Neural cell (in vitro differentiated cells): ENCODE measurements at regions not wholly inside any gene's neighbourhood (a gene's known extent, or its start where the extent isn't known, plus 50 kb on each side); places are given as distances from the start of the nearest gene placed in this dataset.

Source experiments
- H2AFZ ChIP-seq: fragments of 200-600, 300-800 bp; sonication (generic), shearing (Covaris generic); 2 replicates; pipeline ENCODE4 v1.6.0; 2014; ENCODE audit warnings: low read depth, mild to moderate bottlenecking, antibody characterized with exemption, low read length, moderate library complexity
- H3F3A ChIP-seq: fragments of 200-600 bp; shearing (Covaris generic); 2 replicates; pipeline ENCODE4 v1.6.1; 2016; ENCODE audit warnings: mild to moderate bottlenecking, moderate library complexity, mixed read lengths, antibody characterized with exemption, low read length; ENCODE audit not compliant: insufficient read depth, poor library complexity, severe bottlenecking
- H3K27ac ChIP-seq: fragments of 200-600, 300-800 bp; sonication (generic), shearing (Covaris generic); 2 replicates; pipeline ENCODE4 v1.5.1; 2014; ENCODE audit warnings: mild to moderate bottlenecking, low read length, moderate library complexity
- H3K27me3 ChIP-seq: fragments of 300-800, 200-600 bp; sonication (generic), shearing (Covaris generic); 2 replicates; pipeline ENCODE4 v1.6.0; 2014; ENCODE audit warnings: mild to moderate bottlenecking, low read depth, low read length, moderate library complexity; ENCODE audit not compliant: insufficient read depth
- H3K36me3 ChIP-seq: fragments of 300-800, 200-600 bp; sonication (generic), shearing (Covaris generic); 2 replicates; pipeline ENCODE4 v1.5.1; 2014; ENCODE audit warnings: mild to moderate bottlenecking, antibody characterized with exemption, low read length, moderate library complexity; ENCODE audit not compliant: insufficient read depth
- H3K4me2 ChIP-seq: fragments of 300-800, 200-600 bp; sonication (generic), shearing (Covaris generic); 2 replicates; pipeline ENCODE4 v1.6.0; 2014; ENCODE audit warnings: mild to moderate bottlenecking, low read length
- H3K4me3 ChIP-seq: fragments of 300-800, 200-600 bp; sonication (generic), shearing (Covaris generic); 2 replicates; pipeline ENCODE4 v1.5.1; 2014; ENCODE audit warnings: mild to moderate bottlenecking, low read length, moderate library complexity
- H3K79me2 ChIP-seq: fragments of 200-600 bp; shearing (Covaris generic); replicated peaks from 2 replicates; pipeline ENCODE4 v1.6.0; 2014; ENCODE audit warnings: mild to moderate bottlenecking, low read length, moderate library complexity; ENCODE audit not compliant: insufficient read depth
- H3K9ac ChIP-seq: fragments of 300-800, 200-600 bp; sonication (generic), shearing (Covaris generic); 2 replicates; pipeline ENCODE4 v1.6.1; 2016; ENCODE audit warnings: mild to moderate bottlenecking, low read length, mixed read lengths
- H3K9me2 ChIP-seq: fragments of 200-600 bp; shearing (Covaris generic); 2 replicates; pipeline ENCODE4 v1.6.1; 2016; ENCODE audit warnings: mild to moderate bottlenecking, low read length, mixed read lengths; ENCODE audit not compliant: insufficient read depth
- H3K9me3 ChIP-seq: fragments of 200-600, 300-800 bp; sonication (generic), shearing (Covaris generic); 2 replicates; pipeline ENCODE4 v1.6.1; 2016; ENCODE audit warnings: mild to moderate bottlenecking, mixed run types, low read length, moderate library complexity, mixed read lengths
- H4K20me1 ChIP-seq: fragments of 200-600 bp; shearing (Covaris generic); 2 replicates; pipeline ENCODE4 v1.6.1; 2016; ENCODE audit warnings: mild to moderate bottlenecking, mixed run types; ENCODE audit not compliant: insufficient read depth
- EP300 ChIP-seq: fragments of 450-650 bp; conservative IDR thresholded peaks from 2 replicates; pipeline ENCODE4 v1.6.1; 2014; ENCODE audit warnings: antibody characterized with exemption, mild to moderate bottlenecking, moderate library complexity; ENCODE audit not compliant: poor library complexity, severe bottlenecking
- EZH2 ChIP-seq: fragments of 200-600, 300-800 bp; shearing (Covaris generic), sonication (generic); IDR thresholded peaks from 2 replicates; pipeline ENCODE4 v1.6.1; 2014; ENCODE audit warnings: antibody characterized with exemption, low read length, borderline replicate concordance, mild to moderate bottlenecking; ENCODE audit not compliant: insufficient read depth, poor library complexity, severe bottlenecking
- MXI1 ChIP-seq: fragments of 450-650 bp; conservative IDR thresholded peaks from 2 replicates; pipeline ENCODE4 v1.6.1; 2014; ENCODE audit warnings: antibody characterized with exemption, mild to moderate bottlenecking; ENCODE audit not compliant: poor library complexity, severe bottlenecking
- POLR2AphosphoS5 ChIP-seq: IDR thresholded peaks from 2 replicates; pipeline ENCODE4 v1.6.1; 2012
- RAD21 ChIP-seq: fragments of 450-650 bp; conservative IDR thresholded peaks from 2 replicates; pipeline ENCODE4 v1.6.1; 2014; ENCODE audit warnings: antibody characterized with exemption, mild to moderate bottlenecking, moderate library complexity
- REST ChIP-seq: IDR thresholded peaks from 2 replicates; pipeline ENCODE4 v1.6.1; 2012; ENCODE audit warnings: borderline replicate concordance
- SMC3 ChIP-seq: fragments of 450-650 bp; conservative IDR thresholded peaks from 2 replicates; pipeline ENCODE4 v1.6.1; 2014; ENCODE audit warnings: antibody characterized with exemption, mild to moderate bottlenecking, moderate library complexity; ENCODE audit not compliant: poor library complexity
- TAF1 ChIP-seq: IDR thresholded peaks from 2 replicates; pipeline ENCODE4 v1.6.1; 2012; ENCODE audit warnings: low read depth
- TF ChIP-seq, protein P1 (sequence below): fragments of 450-650 bp; IDR thresholded peaks from 2 replicates; pipeline ENCODE4 v1.5.1; 2014; ENCODE audit warnings: antibody characterized with exemption, mild to moderate bottlenecking, moderate library complexity; ENCODE audit not compliant: poor library complexity, severe bottlenecking

DNA sequence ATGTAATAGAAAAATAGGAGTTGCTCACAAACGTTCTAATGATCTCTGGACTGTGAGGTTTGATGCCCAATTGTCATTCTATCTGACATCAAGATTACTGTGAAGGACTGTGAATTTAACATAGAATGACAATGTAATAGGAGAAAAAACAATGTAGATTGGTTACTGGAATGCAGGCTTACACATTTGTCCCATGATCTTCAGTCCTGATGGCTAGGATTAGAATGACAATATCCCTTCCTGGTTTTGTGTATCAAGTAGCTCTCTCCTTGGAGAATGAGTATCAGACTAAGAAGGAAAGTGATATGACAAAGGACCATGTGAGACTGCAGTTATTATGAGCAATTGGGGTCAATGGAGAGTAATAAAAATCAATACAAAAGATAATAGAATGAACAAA lies 862.2 kb upstream of the C9orf72 start:
- Histone ChIP-seq H3K36me3 (no peaks in the 10 kb centered on the region), H3K4me2 (no peak overlapping the region), H3K9me2 (no peaks in the 10 kb centered on the region), H3K9me3 (no peaks in the 10 kb centered on the region), H4K20me1 (no peaks in the 10 kb centered on the region), H2AFZ (no peak overlapping the region), H3K79me2 (no peaks in the 10 kb centered on the region), H3K9ac (no peak overlapping the region), H3K27ac (peak overlapping the region; percentile 0), H3K4me3 (no peak overlapping the region), H3K27me3 (no peaks in the 10 kb centered on the region), H3F3A (no peaks in the 10 kb centered on the region)
- TF ChIP-seq TAF1 (no peak), EP300 (peak; percentile 50), REST (peak; percentile 33)

DNA sequence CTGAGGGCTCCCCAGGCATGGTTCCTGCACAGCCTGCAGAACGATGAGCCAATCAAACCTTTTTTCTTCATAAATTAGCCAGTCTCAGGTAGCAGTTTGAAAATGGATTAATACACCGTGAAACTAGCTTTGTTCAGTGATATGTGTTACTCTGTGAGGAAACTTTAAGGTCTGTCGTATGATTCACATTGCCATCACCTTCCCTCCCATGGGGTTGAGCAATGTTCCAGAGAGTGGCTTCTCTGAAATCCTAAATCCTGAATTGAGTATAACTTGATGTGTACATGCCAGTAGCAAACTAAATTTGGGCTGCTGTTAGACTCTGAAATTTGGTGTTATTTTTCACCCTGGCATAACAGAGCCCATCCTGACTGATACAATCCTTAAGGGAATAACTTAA lies 866.4 kb upstream of the C9orf72 start:
- Histone ChIP-seq H3K79me2 (no peaks in the 10 kb centered on the region), H3K27me3 (no peaks in the 10 kb centered on the region), H4K20me1 (no peaks in the 10 kb centered on the region), H3K9me3 (no peaks in the 10 kb centered on the region), H3F3A (no peaks in the 10 kb centered on the region), H3K4me3 (no peak overlapping the region), H3K9ac (no peak overlapping the region), H3K27ac (no peak overlapping the region), H2AFZ (no peak overlapping the region), H3K4me2 (no peak overlapping the region), H3K9me2 (no peaks in the 10 kb centered on the region), H3K36me3 (no peaks in the 10 kb centered on the region)
- TF ChIP-seq EP300 (no peak), RAD21 (no peak), EZH2 (no peak)

GRCh38 chr9:28443461-28443860 lies 870.2 kb upstream of the C9orf72 start:
- no peak overlapping the region for H3K4me2 ChIP-seq
- H3F3A ChIP-seq, result no peaks in the 10 kb centered on the region
- H3K9me3 ChIP-seq, result no peaks in the 10 kb centered on the region
- H3K36me3 ChIP-seq, result no peaks in the 10 kb centered on the region
- H3K79me2 ChIP-seq, result no peaks in the 10 kb centered on the region
- no peaks in the 10 kb centered on the region for H3K27me3 ChIP-seq
- no peaks in the 10 kb centered on the region for H3K9me2 ChIP-seq
- no peak overlapping the region for H3K27ac ChIP-seq
- no peaks in the 10 kb centered on the region for H4K20me1 ChIP-seq
- no peak overlapping the region for H2AFZ ChIP-seq
- no peak for TF ChIP-seq TAF1
- TF ChIP-seq MXI1, result no peak
- TF ChIP-seq EZH2, result no peak
- TF ChIP-seq POLR2AphosphoS5, result no peak
- no peak for TF ChIP-seq SMC3
- no peak for TF ChIP-seq EP300
- TF ChIP-seq REST, result no peak
- TF ChIP-seq RAD21, result no peak
- TF ChIP-seq, protein P1, sequence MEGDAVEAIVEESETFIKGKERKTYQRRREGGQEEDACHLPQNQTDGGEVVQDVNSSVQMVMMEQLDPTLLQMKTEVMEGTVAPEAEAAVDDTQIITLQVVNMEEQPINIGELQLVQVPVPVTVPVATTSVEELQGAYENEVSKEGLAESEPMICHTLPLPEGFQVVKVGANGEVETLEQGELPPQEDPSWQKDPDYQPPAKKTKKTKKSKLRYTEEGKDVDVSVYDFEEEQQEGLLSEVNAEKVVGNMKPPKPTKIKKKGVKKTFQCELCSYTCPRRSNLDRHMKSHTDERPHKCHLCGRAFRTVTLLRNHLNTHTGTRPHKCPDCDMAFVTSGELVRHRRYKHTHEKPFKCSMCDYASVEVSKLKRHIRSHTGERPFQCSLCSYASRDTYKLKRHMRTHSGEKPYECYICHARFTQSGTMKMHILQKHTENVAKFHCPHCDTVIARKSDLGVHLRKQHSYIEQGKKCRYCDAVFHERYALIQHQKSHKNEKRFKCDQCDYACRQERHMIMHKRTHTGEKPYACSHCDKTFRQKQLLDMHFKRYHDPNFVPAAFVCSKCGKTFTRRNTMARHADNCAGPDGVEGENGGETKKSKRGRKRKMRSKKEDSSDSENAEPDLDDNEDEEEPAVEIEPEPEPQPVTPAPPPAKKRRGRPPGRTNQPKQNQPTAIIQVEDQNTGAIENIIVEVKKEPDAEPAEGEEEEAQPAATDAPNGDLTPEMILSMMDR, result no peak
- no peak overlapping the region for H3K9ac ChIP-seq
- no peak overlapping the region for H3K4me3 ChIP-seq
